Endothelial cell (in vitro differentiated cells): ENCODE measurements at regions not wholly inside any gene's neighbourhood (a gene's known extent, or its start where the extent isn't known, plus 50 kb on each side); places are given as distances from the start of the nearest gene placed in this dataset.

Experiments used
- DNase-seq: peaks from one replicate; pipeline ENCODE4 v3.0.0; 2021; ENCODE audit warnings: low spot score
- H3K27ac Mint-ChIP-seq: one replicate; pipeline ENCODE4 v1.8.0; 2021; ENCODE audit warnings: mixed read lengths, inconsistent platforms; ENCODE audit not compliant: unreplicated experiment
- H3K27me3 Mint-ChIP-seq: one replicate; pipeline ENCODE4 v1.8.0; 2021; ENCODE audit warnings: mild to moderate bottlenecking, moderate library complexity, mixed read lengths, inconsistent platforms; ENCODE audit not compliant: unreplicated experiment
- H3K36me3 Mint-ChIP-seq: one replicate; pipeline ENCODE4 v1.8.0; 2021; ENCODE audit warnings: mild to moderate bottlenecking, low read depth, mixed read lengths, inconsistent platforms; ENCODE audit not compliant: unreplicated experiment
- H3K4me1 Mint-ChIP-seq: one replicate; pipeline ENCODE4 v1.8.0; 2021; ENCODE audit warnings: mild to moderate bottlenecking, mixed read lengths, inconsistent platforms; ENCODE audit not compliant: unreplicated experiment
- H3K4me3 Mint-ChIP-seq: one replicate; pipeline ENCODE4 v1.8.0; 2021; ENCODE audit warnings: mild to moderate bottlenecking, mixed read lengths, inconsistent platforms; ENCODE audit not compliant: unreplicated experiment
- H3K9me3 Mint-ChIP-seq: one replicate; pipeline ENCODE4 v1.8.0; 2021; ENCODE audit warnings: mixed read lengths, inconsistent platforms; ENCODE audit not compliant: unreplicated experiment
- TF ChIP-seq, protein P1 (sequence below): fragments of 200-600 bp; sonication (generic); IDR thresholded peaks from one replicate; pipeline ENCODE4 v1.5.0; 2021; ENCODE audit warnings: antibody characterized with exemption; ENCODE audit not compliant: unreplicated experiment

DNA sequence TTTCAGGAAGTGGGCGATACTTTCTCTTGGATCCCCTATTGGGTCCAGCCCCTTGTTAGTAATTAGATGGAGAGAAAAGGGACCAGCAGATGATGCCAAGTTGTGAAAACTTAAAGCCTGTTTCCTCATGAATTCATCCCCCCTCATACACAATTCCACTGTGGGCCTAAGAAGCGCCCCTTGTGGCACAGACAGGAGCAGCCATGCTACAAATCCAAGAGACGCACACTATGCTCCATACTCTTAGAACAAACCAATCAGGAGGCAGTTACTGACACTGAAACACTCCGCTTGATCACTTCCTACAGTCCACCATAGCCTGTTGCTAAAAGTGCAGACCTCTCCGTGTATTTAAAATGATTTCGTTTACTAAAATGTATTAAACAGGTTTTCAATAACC, 111.3 kb upstream of the ARRDC4 start:
- Mint-ChIP-seq H3K4me3 (no peak overlapping the region), H3K4me1 (no peaks in the 10 kb centered on the region), H3K9me3 (no peaks in the 10 kb centered on the region), H3K27ac (no peak overlapping the region), H3K27me3 (no peaks in the 10 kb centered on the region), H3K36me3 (no peaks in the 10 kb centered on the region)
- DNase-seq: no peak
- TF ChIP-seq, protein P1, sequence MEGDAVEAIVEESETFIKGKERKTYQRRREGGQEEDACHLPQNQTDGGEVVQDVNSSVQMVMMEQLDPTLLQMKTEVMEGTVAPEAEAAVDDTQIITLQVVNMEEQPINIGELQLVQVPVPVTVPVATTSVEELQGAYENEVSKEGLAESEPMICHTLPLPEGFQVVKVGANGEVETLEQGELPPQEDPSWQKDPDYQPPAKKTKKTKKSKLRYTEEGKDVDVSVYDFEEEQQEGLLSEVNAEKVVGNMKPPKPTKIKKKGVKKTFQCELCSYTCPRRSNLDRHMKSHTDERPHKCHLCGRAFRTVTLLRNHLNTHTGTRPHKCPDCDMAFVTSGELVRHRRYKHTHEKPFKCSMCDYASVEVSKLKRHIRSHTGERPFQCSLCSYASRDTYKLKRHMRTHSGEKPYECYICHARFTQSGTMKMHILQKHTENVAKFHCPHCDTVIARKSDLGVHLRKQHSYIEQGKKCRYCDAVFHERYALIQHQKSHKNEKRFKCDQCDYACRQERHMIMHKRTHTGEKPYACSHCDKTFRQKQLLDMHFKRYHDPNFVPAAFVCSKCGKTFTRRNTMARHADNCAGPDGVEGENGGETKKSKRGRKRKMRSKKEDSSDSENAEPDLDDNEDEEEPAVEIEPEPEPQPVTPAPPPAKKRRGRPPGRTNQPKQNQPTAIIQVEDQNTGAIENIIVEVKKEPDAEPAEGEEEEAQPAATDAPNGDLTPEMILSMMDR: no peak

DNA sequence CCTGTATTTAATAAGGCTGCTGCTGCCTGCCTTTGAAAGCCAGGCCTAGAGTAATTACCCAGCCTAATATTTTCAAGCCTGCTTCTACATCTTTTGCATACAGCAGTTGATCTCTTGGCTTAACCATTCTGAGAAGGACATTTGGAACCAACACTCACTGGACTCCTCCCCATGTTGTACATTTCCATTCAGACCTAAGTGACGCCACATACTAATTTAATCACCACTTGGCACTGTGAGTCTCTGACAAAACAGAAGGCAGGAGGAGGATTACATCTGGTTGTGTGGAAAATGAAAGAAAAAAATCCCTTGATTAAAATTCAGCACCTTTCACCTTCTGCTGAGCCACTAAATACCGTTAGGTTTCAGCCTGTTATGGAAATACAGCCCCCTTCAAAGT, 102.2 kb upstream of the ARRDC4 start:
- DNase-seq: no peak
- Mint-ChIP-seq H3K27me3 (no peaks in the 10 kb centered on the region), H3K27ac (no peak overlapping the region), H3K4me3 (no peak overlapping the region), H3K4me1 (no peaks in the 10 kb centered on the region), H3K9me3 (no peaks in the 10 kb centered on the region), H3K36me3 (no peaks in the 10 kb centered on the region)
- TF ChIP-seq, protein P1: no peak

DNA sequence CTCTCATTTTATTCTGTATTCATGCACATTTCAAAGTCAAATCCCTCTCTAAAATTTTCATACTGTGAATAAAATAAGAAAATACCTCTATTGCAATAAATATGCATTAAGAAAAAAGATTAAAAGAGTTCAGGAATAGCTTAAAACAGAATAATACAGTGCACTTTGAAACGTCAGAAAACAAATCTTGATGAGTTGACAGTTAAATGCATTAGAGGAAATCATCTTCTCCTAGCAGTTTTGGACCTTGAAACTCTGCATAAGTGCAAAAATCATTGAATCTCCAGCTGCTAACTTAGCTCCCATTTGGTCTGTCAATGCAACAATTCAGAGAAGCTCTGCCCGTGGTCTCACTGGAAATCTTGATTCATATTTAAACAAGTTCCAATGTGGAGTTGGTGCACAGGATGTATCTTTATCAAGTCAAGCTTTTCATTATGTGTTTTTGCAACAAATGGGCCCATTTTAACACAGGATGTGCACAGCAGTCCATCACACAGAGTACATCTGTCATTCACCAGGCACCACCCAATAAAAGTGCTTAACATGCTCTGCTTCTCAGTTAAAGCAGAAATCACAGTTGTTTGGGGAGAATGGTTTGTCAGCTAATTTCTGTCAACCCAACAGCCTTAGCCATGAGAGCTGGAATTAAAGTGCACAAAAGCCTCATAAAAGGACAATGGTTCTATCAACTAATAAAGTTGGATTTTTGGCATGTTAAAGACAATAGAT, 98.8 kb upstream of the ARRDC4 start:
- no peaks in the 10 kb centered on the region for H3K9me3 Mint-ChIP-seq
- H3K27me3 Mint-ChIP-seq: no peaks in the 10 kb centered on the region
- no peak overlapping the region for H3K4me3 Mint-ChIP-seq
- TF ChIP-seq, protein P1: no peak
- no peaks in the 10 kb centered on the region for H3K36me3 Mint-ChIP-seq
- DNase-seq: no peak
- H3K27ac Mint-ChIP-seq: no peak overlapping the region
- no peaks in the 10 kb centered on the region for H3K4me1 Mint-ChIP-seq

GRCh38 chr15:97866959-97867358, 93.5 kb upstream of the ARRDC4 start:
- Mint-ChIP-seq H3K27me3 (no peaks in the 10 kb centered on the region), H3K27ac (no peak overlapping the region), H3K9me3 (no peaks in the 10 kb centered on the region), H3K4me1 (no peaks in the 10 kb centered on the region), H3K36me3 (no peaks in the 10 kb centered on the region), H3K4me3 (no peak overlapping the region)
- no peak for DNase-seq
- TF ChIP-seq, protein P1: no peak

- TF ChIP-seq, protein P1: no peak
- H3K4me1 Mint-ChIP-seq: no peaks in the 10 kb centered on the region
- H3K4me3 Mint-ChIP-seq: no peak overlapping the region
- no peak for DNase-seq
- H3K9me3 Mint-ChIP-seq: no peaks in the 10 kb centered on the region
- H3K27me3 Mint-ChIP-seq: peaks cover 2% of the 10 kb centered on the region
- H3K36me3 Mint-ChIP-seq: no peaks in the 10 kb centered on the region
- no peak overlapping the region for H3K27ac Mint-ChIP-seq
Observed at GRCh38 chr15:97867870-97868269, 92.6 kb upstream of the ARRDC4 start.
